ENCODE measurements at regions not wholly inside any gene's neighbourhood (a gene's known extent, or its start where the extent isn't known, plus 50 kb on each side); places are given as distances from the start of the nearest gene placed in this dataset.

DNA sequence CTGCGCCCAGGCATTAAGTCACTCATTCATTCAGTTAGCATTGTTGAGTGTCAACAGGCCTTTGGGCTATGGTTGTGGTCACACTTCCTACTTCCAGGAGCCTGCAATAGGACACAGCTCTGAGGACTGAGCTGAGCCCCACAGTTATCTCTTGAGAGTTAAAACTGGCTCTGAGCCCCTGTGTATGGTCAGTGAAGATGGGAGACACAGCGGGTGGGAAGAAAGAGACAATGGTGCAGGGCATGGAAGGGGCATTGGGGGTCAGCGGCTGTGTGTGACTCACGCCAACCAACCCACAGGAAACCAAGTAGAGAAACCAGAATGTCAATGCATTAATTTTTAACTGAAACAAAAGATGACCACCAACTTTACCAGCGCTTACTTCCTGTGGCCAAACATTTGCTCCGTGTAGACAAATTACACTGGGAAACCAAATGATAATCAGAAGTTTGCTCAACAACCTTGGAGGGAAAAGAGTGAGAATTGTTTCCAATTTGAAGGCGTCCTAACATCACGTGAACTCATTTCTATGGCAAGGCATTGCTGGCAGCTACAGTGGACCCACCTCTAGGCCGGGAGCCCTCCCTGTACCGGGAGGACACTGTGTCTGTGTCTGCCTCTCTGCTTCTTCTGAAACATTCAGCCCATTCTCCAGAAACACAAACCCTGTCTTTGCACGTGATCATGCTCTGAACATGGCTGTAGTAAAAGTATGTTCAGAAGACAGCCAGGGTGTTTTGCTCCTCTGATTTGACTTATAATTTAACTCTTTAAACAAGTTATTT, 212.0 kb upstream of the ID2 start:
- DNase-seq (ENCODE audit: low read depth in 2 of 2) = no peak

DNA sequence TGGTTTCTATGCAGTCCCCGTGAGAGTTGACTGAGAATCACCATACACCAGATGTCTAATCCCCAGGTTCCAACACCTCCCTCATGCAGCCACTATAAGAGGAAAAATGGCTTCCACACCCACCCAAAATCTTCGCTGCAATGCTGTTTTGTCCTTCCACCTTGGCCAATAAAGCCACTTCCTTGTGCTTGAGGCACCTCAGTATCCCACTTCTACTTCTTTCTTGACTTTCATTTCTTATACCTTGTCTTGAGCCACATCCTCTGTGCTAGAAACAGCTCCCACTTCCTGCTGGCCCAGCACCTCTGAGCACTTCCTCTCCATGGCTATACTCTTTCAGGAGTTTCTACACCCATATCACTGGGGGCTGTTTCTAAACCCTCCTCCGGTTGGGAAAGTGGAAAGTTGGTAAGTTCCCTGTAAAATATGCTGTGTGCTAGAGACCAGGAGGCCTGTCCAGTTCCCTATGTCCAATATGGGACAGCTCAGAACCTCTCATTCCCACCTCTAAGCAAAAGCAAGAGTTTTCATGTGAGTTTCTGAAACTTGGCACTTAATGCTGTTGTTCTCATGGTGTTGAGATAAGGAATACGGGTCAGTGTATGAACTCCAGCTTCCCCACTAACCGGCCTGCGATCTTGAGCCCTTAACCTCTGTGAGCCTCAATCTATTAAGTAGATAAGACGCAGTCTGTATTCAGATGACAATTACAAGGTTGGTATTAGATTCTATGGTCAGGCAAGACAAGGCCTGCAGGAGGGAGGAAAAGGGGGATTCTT, 209.1 kb upstream of the ID2 start:
- no peak for DNase-seq (ENCODE audit: low read depth in 2 of 2)

DNA sequence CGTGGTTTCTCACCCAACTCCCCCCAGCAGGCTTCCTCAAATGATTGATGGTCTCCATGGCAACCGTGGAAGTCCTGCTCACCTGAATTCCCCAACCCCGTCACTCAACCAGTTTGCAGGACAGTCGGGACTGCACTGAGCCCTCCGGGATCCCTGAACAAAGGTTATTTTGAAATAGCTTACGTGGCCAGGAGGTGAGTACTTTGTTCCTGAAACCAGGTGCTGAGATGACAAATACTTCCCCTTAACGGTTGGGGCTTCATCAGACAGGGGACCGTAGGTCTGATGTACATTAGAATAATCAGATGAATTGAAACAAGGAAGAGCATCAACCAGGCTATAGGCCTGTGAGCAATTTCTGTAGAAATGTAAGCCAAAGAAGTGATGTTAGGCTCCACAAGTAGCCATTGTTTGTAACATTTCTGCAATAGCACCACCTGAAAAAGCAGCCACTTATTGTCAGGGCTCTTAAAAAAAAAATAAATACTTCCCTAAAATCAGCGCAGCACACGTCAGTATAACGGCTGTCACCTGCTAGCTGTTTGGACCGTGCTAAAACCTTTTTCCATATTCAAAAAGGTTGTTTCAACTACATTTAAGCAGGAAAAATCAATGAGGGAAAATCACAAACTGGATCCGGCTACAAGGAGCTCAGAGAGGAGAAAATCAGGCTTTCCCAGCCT, 206.4 kb upstream of the ID2 start:
- no peak for DNase-seq (ENCODE audit: low read depth in 2 of 2)

GRCh38 chr2:8477552-8478470, 204.0 kb upstream of the ID2 start:
- no peak for DNase-seq (ENCODE audit: low read depth in 2 of 2)

DNA sequence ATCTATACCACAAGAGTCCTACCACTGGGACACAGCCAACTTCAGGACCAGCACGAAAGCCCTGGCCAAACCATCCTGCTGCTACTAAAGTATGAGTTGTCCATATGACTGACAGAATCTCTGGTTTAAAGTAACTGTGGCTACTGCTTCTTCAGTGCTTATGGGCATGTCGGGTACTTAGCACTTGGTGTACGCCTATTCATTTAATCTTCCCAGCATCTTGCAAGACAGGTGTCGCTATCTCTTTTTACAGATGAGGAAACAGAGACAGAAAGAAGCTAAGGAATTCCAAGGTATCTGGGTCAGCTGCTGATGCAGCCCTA, 203.4 kb upstream of the ID2 start:
- no peak for DNase-seq (ENCODE audit: low read depth in 2 of 2)

- DNase-seq (ENCODE audit: low read depth in 2 of 2) = no peak
Measured at GRCh38 chr2:8479298-8479697, 202.6 kb upstream of the ID2 start.

DNA sequence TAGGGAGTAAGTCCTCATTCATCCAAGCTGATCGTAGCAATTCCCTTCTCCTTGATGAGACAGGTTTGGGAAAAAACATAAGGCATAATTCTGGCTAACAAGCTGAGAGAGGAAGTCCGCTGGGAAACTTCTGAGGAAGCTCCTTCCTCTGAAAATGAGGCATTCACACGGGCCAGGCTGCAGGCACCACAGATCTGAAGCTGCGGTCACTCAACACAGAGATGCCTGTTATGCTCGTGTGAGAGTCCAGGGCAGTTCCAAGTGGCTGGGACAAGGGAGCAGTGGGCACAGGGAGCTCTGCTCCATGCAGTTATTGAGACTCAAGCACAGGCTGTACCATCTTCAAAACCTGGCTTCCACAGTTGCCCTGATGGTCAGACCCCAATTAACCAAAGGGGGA, 200.9 kb upstream of the ID2 start:
- DNase-seq (ENCODE audit: low read depth in 2 of 2) = no peak

- DNase-seq (ENCODE audit: low read depth in 2 of 2) = no peak
Measured at GRCh38 chr2:8481463-8482009, 200.3 kb upstream of the ID2 start.

- no peak for DNase-seq (ENCODE audit: low read depth in 2 of 2)
Measured at GRCh38 chr2:8482432-8482831, 199.4 kb upstream of the ID2 start.

- DNase-seq (ENCODE audit: low read depth in 2 of 2) = no peak
Measured at GRCh38 chr2:8484502-8485283, 197.2 kb upstream of the ID2 start.

DNA sequence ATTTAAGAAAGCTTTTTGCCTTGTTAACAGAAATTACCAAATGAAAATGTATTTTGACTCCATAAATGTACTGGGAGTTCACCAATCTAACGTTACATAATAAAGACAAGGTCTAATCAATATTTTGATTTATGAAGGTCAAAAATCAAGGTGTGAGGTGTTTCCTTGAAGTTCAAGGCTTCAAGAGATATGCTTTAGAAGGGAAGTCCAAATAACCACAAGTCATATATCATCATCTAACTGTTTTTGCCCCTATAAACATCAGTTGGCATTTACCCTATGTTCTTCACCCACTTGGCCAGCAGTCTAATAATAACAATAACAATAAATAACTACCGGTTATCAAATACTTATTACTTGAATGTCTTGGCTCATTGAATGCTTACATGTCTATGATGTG, 196.1 kb upstream of the ID2 start:
- no peak for DNase-seq (ENCODE audit: low read depth in 2 of 2)

GRCh38 chr2:8486141-8486540, 195.7 kb upstream of the ID2 start:
- no peak for DNase-seq (ENCODE audit: low read depth in 2 of 2)

- no peak for DNase-seq (ENCODE audit: low read depth in 2 of 2)
Measured at GRCh38 chr2:8487461-8487932, 194.4 kb upstream of the ID2 start.

DNA sequence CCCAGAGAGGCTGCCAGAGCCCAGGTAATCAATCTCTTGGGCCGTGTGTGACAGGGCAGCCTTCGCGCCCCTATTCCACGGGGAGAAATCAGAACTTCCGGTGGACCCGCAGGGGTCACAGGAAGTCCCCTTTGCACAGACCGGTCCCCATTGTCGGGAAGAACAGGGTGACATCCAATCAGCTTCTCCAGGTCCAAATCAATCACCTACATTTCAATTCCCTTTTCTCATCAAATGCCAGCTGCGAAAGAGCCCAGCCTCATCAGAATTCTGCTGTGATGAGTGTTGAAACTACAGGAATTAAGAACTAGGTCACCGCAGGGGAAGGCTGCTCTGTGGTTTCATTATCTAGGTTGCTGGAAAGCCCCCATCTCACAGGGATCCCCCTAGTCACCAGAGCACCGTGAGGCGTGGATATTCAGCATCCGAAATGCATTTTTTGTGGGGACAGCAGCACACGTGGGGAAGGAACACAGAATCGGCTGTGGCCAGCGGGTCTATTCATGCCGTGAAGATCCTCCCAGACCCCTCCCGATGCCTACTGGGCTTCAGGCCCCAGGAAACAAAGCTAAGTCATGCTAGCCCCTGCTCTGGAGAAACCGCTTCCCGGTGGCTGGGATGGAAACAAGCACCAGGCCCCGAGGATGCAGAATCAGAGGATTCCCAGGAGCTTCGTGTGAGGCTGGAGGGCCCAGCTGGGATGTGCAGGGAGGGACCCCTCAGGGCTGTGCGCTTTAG, 193.7 kb upstream of the ID2 start:
- DNase-seq (ENCODE audit: low read depth in 2 of 2) = peak; percentile 33 to 55

DNA sequence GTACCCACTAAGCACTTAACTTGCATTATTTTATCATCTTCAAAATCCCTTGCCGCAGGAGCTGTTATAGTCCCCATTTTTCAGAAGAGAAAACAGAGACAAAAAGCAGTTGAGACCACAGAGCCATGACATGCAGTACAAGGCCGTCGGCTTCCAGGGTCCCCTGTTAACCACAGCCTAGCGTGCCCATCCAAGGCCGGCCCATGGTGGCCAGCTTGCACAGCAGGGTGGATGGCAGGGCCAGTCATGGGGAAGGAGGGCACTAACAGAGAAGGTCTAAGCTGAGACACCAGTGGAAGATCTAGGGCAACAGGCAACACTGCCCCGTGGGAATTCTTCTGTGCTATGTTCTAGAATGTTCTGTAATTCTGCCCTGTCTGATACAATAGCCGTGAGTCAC, 192.6 kb upstream of the ID2 start:
- DNase-seq (ENCODE audit: low read depth in 2 of 2) = no peak

DNA sequence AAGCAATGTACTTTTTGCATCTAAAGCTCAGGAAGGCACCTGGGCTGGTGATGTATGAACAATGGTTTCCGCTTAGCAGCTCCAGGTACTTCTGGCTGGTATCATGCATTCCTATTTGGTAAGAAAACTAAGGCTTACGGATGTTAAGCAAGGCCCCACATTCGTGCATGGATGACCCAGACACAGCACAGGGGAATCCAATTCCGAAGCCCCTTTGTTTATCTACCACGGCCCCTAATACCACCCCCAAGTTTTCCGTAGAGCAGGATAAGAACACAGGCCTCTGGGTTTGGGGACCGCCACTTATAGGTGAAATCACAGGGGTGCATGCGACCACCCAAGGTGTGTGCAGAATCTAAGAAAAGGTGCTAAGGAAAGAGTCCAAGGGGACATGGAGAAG, 192.1 kb upstream of the ID2 start:
- no peak for DNase-seq (ENCODE audit: low read depth in 2 of 2)

- no peak for DNase-seq (ENCODE audit: low read depth in 2 of 2)
Measured at GRCh38 chr2:8490166-8490721, 191.6 kb upstream of the ID2 start.

DNA sequence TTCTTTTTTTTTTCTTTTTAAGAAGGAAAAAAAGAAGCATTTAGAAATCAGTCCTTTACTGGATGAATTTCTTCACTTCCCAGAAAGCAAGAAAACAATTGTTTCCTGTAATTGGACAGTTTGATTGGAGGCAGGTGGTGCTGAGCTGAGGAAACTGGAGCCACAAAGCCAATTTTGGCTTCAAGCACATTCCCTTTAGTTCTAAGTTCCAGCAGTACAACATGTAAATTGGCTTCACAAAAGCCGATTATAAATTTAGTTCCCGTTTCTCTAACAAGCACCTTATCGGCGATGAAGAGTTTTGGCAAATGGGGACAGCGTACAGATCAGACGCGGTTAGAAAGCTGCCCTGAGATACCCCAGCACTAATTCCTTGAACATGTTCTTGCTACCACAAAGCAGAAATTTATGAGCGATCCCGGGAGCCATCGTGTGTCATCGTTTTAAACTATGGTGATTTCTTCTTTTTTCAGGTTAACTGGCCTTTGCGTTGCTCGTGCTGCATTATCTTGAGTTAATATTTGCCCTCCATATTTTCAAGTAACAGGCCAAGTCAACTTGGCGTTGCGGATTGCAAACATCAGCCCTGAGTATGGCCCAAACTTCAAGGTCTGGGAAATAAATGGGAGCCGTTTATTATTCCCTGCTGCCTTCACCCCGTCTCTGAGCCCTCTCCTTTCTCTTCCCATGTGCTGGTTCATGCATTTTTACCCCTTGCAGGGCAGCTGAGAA, 190.4 kb upstream of the ID2 start:
- no peak for DNase-seq (ENCODE audit: low read depth in 2 of 2)

GRCh38 chr2:8494151-8494550, 187.7 kb upstream of the ID2 start:
- no peak for DNase-seq (ENCODE audit: low read depth in 2 of 2)
